Stimulated activated CD4-positive, alpha-beta T cell treated with anti-CD3 and anti-CD28 coated beads, Interleukin-1b, Interleukin-23, amount 100 ng/mL, for 48 hours (primary cell): ENCODE measurements at regions not wholly inside any gene's neighbourhood (a gene's known extent, or its start where the extent isn't known, plus 50 kb on each side); places are given as distances from the start of the nearest gene placed in this dataset.

Experiments
- DNase-seq: peaks from one replicate; pipeline ENCODE4 v3.0.0-alpha.2; 2020

DNA sequence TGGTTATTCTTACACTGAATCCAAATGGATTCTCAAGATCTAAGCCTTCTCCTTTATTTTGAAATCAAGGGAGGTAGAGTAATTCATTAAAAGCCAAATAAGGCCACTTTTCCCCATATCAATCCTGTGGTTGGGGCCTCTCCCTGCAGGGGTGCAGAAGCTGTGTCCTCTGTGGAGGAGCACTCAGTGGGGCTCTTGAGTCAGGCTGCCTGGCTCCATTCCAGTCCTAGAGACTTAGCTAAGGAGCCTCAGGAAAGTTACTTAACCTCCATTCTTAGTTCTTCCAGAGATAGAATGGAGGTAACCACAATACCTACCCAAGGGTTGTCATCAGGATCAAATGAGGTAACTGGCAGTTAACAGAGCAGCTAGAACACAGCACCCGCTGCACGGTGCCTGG is 564.3 kb downstream of the CMPK2 start:
- no peak for DNase-seq

DNA sequence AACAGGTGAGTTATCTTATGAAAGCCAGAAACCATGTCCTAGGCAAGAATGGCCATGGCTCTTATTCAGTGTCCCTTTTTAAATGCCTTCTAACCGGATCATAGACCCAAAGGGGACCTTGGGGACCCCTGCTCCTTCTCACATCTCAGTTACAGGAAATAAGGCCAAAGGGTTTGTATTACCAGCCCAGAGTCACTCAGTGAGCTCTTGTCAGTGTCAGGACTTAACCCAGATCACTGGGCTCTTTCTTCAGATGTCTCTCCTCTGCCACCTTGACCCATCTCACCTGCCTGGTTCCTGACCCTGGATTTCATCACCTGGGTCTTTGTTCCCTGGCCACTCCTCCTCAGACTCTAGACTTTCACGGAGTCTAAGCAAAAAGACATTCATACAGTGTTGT is 556.7 kb downstream of the CMPK2 start:
- DNase-seq, result no peak

DNA sequence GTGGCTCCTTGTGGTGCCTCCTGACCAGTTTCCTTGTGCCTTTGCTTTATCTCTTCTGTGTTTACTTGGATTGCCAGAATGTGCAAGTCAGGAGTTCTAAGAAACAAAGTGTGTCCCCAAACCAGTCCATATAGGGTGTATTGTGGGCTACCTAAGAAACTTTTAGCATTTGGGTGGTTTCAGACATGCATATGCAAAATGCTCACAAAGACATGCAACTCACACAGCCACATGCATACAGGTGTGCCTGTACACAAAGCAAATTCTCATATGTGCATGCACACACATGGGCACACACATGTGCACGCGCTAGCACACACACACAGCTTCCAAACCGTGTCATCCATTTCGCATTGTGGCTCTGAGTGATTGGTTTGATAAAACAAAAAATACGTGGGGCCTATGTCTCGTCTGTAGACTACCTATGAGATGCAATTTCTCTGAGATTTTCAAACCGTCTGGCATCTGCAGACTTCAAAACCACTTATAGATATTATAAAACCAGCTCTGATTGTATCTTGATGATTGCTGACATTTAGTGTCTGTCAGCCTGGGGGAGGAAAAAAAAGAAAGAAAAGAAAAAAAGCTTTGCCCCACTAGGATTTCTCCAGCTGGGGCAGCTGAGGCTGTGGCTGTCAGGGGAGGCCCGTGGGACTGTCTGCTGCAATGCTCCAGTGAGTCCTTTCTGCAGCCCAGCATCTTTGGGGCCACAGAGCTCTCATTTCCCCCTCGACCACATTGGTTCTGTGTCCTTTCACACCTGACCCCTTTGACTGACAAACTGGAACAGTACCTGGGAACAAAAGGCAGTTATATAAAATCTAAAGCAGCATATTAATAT is 556.1 kb downstream of the CMPK2 start:
- no peak for DNase-seq

DNA sequence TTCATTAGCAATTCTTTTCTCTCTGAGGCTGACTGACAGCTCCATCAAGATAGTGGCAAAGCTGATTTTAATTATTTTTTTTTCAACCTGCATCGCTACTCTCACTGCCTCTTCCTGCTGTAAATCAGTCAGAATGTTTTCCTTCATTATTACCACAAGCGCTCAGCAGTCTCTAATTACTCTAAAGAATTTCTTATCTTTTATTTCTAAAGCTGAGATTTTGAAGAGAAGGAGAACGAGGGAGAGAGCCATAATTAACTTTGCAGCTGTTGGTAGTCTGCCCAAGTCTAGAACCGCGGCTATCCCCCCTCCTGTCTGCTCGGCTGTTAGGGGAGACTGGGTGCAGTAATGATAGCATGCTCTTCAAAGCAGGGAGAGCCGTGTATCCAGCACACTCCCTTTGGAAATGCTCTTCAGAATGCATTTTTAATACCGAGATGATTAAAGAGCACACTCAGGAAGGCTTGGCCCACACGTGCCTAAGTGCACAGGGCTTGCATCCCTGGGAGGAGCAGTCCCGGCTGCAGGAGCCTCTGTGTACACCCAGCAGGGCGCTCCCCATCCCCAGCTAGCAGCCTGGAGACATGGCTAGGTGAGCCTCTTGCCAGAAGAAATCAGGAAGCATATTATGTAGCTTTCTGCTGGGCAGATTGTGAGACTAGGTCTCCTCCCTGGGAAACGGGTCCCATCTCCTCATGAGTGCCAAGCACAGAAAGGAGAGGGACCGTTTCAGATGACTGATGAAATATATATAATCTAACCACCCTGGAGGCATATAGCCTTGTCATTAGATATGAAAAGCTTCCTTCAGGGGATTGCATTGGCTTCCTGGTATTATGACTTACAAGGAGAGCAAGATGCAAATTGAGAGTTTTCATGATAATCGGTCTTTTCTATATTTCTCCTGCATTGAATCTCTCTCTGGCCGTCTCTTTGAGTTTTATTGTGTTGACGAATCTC is 555.2 kb downstream of the CMPK2 start:
- no peak for DNase-seq

DNA sequence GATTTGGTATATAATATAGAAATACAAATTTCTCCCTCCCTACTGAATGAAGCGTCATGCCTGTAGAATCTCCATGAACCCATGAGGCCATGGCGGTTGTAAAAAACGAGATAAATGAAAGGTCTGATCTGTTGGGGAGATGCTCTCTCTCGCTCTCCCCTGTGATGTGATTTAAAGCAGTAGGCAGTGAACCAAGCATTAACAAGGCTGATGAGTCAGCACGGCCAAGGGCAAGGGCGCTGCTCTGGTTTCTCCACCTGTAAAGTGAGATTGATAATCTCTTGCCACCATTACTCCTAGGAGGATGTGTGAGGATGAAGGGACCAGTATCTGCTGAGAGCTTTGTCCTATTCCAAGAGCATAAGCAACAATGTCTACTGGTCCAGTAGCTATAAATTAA is 553.3 kb downstream of the CMPK2 start:
- no peak for DNase-seq

DNA sequence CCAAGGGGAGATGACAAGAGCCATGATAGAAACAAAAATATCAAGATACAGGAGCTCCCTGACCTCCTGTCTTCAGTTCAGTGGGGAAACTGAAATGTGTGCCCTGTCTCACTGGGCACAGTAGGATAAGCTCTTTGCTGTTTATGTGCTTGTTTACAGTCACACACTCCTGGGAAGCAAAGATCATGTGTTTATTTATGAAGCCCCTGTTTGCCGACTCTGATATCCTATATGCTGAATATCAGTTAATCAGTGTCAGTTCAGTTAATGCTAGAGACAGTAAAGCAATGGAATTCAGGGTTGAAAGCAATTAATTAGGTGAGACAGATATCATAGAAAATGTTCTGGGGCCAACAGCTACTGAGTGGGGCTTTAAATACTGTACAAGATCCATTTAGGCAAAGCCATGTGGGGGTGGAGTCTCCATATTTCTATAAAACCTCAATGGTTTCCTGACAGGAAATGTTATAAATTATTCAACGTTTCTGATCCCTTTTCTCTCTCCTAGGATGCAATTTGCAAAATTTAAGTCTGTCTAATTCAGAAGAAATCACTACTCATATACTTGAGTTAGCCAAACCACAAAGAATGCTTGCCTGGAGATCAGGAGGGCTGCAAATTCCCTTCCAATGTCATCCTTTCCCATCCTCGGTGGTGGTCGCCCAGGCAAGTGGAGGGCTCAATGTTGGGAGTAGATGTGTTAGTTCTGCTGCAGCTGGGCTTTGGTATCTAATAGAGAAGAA is 551.3 kb downstream of the CMPK2 start:
- no peak for DNase-seq

DNA sequence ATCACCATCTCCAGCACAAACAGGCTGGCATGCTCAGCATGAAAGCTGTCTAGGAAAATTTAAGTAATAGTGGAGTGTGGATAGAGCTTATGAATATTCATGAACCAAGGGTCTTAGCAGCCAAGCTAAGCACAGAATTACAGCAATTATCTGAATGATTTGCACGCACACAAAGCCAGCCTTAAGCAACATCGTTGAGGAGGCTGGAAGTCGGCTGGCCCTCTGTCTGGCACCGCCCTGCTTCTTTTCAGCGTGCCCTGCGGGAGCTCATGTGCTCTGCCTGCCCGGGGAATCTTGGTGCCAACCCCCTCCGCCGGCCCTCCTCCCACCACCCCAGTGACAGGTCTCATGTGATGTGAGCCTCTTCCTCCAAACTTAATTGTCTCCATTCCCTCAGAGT is 540.1 kb downstream of the CMPK2 start:
- DNase-seq, result no peak

DNA sequence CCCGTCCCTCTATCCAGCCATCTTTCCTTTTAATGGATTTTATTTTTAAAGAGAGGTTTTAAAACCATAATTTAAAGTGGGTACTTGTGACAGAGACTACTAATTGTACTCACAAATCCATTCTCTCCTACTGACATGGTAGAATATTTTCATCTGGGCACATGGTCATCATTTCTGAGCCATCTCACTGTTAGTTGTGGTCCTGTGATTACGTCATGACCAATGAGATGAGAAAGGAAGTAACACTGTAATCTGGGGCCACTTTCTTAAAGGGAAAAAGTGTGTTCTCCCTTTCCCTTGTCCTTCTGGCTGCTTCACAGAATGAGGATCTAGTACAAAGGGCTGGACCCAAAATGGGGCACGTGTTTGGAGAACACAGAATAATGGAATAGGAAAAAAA is 538.7 kb downstream of the CMPK2 start:
- no peak for DNase-seq

DNA sequence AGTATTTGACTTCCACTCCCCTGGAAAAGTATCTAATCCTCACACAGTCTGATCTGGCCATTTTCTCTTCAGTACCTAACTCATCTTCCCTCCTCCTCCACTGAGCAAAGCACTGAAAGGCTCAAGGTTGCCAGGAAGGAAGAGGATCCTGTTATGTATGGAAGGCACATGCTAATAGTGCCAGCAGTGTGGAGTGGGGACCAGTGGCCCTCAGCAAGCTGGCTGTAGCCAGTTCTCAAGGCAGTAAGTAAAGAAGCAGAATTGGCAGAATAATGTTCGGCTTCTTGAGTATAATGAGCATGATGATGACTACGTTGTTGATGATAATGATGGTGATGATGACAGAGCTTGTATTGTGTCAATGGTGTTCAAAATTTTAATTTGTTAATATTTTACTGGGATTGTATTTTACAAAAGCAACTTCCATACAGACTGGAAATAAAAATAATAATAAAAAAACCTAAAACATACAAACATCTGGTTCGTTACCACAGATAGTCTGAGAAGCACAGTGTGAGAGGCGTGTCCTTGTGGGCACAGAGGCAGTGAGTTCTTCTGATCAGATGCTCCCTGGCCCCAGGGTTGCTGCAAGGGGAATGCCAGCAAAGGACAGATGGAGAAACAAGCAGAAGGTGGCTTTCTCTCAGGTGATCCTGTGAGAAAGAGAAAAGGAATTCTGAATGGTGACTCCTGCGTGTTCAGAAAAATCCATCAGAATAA is 528.8 kb downstream of the CMPK2 start:
- DNase-seq, result no peak

DNA sequence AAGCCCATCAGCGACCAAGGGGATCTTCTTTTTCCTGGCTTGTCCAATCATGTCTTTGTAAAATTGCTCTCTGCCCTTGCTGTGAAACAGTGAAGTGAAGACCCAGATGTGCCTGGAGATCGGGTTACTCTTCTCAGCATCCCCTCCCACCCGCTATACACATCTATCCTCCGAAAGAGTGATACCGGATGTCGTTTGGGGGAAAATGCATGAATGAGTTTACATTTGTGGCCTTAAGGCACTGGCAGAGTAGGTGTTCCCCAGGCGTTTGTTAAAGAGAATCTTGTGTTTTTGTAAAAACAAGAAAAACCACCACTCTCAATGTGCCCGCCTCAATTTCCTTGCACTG is 528.3 kb downstream of the CMPK2 start:
- no peak for DNase-seq

DNA sequence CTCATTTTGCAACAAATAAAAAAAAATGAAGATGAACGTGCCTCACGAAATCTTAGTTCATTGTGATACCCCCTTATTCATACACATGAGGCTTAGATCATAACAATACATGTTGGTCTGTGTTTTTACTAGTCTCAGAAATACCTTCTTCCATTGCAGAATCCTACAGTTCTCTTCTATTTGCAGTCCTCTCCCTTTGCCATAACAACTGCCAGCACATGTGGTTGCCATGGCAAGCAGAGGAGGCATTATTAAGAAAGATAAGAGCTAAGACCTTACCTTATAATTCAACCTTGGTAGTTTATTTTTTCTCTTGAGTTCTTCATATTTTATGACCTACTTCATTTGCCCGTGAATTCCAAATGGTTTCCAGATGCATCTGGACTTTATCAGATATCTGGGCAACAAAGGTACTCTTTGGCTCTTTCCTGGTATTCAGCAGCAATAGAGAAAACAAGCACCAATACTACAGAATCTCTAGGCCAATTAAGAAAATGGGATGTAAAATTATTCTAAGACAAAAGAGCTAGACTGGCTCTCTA is 524.0 kb downstream of the CMPK2 start:
- DNase-seq, result no peak

DNA sequence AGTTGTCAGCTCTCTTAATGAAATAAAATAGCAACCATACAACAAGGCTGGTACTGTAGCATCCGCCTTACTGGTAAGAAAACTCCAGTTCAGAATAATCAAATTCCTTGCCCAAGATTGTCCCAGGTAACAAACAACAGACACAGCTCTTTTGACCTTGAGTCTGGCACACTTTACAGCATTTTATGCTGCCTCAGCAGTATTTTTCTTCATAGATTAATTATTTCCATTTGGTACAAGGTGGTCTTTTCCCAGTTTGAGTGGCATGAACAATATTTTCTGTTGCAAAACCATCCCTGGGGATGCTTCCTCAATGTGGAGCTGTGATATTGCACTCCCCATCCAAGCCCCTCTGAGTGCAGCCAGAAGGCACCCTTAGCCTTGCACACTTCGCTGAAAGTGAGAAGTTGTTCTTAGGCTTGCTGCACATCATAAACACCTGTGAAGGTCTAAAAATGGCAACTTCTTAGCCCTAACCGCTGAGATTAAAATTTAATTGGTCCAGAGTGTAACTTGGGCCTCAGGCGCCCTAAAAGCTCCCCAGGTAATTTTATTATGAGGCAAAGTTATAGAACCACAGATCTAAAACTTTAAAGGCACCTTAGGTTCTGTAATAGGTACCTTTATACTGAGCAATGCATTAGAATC is 523.3 kb downstream of the CMPK2 start:
- DNase-seq, result no peak

DNA sequence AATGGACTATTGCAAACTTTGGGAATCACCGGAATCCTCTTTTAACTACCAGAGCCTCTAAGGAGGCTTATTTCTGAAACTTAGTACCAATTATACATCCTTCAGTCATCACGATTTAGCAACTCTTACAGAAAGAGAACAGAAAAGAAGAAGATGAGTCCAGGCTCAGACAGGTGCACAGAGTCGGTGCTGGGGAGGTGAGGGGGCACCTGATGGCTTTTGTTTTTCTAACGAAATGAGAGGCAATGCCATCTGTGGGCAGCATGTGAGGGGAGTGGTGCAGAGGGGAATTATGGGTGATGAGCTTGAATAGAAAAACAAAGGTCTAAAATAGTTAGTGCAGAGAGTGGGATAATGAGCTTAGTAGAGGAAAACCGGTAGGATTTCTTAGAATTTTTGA is 522.6 kb downstream of the CMPK2 start:
- DNase-seq, result no peak

DNA sequence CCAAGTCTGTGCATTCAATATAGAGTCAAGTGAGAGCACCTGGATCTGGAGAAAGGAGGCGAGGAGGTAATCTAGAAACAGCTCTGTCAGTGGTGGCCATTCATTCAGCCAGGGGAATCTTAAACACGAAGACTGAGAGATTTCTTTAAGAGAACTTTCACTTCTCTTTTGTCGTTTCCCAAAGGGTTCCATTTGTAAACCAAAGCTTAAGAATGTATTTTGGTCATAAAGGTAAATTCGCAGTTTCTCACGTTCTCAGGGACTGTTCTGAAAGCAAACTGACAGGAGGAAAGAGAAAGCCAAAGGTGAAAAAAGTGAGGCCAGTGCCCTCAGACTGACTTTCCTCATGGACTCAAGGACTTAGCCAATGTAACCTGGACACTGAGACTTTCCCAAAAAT is 513.5 kb downstream of the CMPK2 start:
- DNase-seq, result no peak

DNA sequence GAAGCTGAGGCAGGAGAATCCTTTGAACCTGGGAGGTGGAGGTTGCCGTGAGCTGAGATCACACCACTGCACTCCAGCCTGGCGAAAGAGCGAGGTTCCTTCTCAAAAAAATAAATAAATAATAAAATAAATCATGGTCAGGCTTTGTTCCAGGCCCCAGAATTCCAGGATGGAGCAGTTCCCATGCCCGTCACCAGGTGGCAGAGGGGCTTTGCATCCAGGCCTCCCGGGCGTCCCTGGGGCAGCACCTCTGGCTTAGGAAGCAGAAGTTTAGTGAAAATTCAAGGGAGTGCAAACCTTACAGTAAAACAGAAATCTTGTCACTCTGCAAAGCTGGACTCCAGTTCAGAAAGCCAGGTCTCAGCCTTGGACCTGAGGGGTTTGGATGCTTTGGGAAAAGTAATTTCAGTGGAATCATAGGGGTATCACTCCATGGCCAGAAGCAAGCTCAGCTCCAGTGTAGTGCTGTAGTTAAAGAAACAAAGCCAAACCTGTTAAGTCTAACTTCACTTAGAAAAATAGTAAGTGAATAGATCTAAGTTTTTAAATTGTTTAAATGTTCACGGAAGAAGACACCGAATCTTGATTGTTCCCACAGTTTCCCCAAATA is 512.7 kb downstream of the CMPK2 start:
- DNase-seq, result no peak

DNA sequence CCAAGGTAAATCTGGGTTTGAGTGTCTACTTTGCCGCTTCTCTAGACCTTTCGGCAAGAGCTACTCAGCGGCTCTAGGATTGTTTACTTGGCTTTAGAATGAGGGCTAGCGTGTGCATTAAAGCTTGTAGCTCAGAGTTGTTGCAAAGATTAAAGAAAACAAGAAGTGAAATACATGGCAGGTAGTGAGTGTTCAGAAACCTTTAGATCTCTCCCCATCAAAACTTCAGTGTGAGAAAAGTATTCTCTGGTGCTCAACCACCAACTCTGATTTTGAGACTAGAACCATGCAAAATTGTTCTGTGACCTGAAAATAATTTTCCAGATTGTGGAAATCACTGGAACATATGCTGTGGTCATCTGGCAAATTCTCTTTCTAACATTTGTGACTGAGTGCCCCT is 512.0 kb downstream of the CMPK2 start:
- no peak for DNase-seq

DNA sequence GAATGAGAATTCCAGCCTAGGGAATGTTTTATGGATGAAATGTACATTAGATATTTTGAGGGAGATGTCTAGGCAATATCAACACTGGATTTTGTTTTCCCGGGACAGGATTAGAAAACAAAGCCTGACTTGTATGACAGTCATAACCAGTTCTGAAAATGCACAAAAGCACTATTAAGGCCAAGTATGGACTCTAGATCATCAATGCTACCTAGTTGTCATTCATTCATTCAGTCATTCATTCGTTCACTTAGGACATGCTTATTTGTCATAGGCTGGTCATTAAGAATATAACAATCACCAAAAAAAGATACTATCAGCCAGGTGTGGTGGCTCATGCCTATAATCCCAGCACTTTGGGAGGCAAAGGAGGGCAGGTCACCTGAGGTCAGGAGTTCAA is 511.2 kb downstream of the CMPK2 start:
- DNase-seq, result no peak

DNA sequence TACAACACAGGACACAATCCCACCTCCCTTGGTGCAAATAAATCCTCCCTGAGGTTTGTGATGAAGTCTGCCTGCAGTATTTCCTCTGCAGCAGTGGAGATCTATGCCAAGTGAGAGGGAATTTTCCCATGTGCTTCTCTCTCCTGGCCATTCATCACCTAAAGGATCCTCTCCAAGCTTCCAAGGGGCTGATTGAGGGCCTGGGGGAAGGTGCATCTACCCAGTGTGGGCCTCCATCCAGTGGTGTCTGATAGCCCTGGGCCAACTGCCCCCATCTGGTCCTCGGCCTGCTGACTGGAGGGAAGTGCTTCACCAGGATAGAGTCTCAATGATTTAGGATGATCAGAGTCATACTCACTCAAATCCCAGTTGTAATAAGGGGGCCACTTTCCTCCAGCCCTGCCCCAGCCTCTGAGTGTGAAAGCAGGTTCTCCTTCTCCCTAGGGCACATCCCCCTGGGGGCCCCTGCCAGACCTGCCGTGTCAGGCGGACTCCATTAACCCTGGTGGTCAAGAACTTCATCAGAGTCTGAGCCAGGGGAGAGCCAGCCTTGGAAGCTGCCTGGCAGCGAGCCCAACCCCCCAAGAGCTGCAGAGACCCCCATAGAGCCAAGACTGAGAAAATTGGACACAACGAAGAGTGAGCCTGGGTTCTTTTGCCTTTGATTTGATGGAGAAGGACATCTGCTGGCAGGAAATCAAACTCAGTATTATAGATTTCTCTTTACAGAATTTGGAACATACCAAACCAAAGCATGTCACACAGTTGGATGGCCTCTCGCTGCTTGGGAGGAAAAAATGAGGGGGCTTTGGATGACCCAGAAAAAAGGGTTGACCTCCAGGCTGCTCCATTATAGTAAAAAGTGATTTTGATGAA is 509.6 kb downstream of the CMPK2 start:
- no peak for DNase-seq

DNA sequence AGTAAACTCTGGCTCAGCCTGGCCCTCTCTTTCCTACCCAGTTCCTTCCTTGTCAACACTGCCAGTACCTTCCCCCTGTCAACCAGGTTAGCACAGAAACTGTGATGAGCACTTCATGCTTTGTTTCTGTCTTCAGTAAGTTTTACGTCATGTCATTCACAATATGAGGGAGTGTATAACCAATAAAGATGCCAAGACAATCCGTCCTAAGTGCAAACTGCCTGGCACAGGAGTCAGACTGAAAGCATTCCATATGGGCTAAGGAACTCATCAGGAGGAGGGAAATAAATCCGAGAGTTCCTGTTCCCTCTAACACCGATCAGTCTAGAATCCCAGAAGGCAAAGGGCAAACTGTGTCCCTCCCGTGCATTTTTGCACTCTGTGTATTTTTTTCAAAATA is 507.2 kb downstream of the CMPK2 start:
- DNase-seq, result no peak

DNA sequence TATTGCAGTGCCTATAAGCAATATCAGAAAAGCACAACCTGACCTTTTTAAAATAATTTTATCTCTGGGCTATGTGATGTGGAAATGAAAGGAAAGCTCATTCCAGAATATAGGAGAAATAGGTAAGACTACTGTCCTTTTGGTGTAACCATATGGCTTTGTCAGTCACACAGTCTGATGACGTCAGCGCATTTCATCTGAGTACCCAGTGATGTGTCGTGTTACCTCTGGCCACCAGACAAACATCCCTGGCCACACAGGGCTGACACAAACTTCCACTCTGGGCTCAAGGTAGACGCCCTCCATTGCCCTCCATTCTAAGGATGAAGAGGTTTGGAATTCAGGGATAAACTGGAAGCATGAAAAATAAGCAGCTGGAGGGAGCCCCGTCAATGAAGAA is 506.7 kb downstream of the CMPK2 start:
- DNase-seq, result no peak

DNA sequence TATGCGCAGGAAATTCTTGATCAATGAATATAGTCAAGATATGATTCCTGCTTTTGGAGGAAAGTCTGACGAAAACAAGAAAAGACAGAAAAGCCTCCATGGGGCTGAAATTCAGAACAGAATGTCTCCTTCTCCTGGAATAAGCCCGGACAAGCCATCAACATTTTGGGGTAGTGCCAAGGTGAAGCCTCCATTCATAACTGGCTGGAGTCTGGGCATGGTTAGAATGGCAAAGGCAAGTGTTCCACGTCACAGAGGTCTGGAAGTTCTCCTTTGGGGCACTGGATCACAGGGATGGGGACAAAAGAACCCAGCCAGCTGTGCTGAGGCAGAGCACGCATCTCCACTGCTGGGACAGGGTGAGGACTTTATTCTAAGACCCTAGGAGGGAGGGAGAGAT is 505.7 kb downstream of the CMPK2 start:
- no peak for DNase-seq
